ENCODE measurements at regions not wholly inside any gene's neighbourhood (a gene's known extent, or its start where the extent isn't known, plus 50 kb on each side); places are given as distances from the start of the nearest gene placed in this dataset.
"Not testable (repeated sequence)": the region's sequence is repeated elsewhere in the genome, so short reads cannot be mapped to it uniquely, and the experiment has no call there.

- no peak for DNase-seq (ENCODE audit: low read depth, low spot score)
Observed at GRCh38 chr13:53266757-53267156, 238.1 kb downstream of the OLFM4 start.

GRCh38 chr13:53269634-53270033 lies 241.0 kb downstream of the OLFM4 start:
- no peak for DNase-seq (ENCODE audit: low read depth, low spot score)

- no peak for DNase-seq (ENCODE audit: low read depth, low spot score)
Observed at GRCh38 chr13:53272873-53273272, 244.3 kb downstream of the OLFM4 start.

DNA sequence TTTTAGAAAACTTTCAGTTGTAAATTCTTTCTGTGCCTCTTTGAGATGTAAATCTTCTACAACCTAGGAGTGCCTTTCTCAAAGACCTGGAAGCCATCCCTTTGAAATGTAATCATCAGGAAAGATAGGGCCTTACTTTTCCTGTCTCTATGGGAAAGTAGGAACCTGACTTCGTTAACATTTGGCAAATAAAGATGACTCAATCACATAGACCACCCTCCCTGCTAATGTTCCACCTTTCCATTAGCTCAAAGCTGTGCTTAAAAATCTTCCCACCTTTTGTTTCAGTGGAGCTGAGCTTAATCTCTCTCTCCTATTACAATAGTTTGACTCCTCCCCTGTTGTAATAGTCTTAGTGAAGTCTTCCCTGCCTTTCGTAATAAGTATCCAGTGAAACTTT lies 247.7 kb downstream of the OLFM4 start:
- DNase-seq (ENCODE audit: low read depth, low spot score) = no peak

DNA sequence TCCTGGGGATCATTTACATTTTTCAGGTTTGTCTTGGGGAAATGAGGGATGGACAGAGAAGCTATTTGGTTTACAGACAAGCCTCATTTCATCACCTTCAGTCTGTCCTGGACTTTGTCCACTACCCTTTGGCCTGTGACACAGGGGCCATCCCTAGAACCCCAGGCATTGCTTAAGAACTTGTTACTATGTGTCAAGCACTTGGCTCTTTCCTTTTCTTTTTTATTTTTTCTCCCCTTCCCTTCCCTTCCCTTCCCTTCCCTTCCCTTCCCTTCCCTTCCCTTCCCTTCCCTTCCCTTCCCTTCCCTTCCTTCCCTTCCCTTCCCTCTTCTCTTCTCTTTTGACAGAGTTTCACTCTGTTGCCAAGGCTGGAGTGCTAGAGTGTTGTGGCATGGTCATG lies 253.1 kb downstream of the OLFM4 start:
- no peak for DNase-seq (ENCODE audit: low read depth, low spot score)

- DNase-seq (ENCODE audit: low read depth, low spot score) = no peak
Observed at GRCh38 chr13:53285896-53286430, 257.4 kb downstream of the OLFM4 start.

DNA sequence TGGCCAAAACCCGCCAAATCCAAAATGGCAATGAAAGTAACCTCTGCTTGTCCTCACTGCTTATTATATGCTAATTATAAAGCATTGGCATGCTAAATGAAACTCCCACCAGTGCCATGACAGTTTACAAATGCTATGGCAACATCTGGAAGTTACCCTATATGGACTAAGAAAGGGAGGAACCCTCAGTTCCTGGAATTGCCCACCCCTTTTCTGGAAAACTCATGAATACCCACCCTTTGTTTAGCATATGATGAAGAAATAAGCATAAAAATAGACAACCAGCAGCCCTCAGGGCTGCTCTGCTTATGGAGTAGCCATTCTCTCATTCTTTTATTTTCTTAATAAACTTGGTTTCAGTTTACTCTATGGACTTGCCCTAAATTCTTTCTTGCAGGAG lies 269.8 kb downstream of the OLFM4 start:
- no peak for DNase-seq (ENCODE audit: low read depth, low spot score)

GRCh38 chr13:53301449-53301848 lies 272.8 kb downstream of the OLFM4 start:
- no peak for DNase-seq (ENCODE audit: low read depth, low spot score)

- not testable (repeated sequence) for DNase-seq (ENCODE audit: low read depth, low spot score)
Observed at GRCh38 chr13:53305419-53305818, 276.8 kb downstream of the OLFM4 start.

DNA sequence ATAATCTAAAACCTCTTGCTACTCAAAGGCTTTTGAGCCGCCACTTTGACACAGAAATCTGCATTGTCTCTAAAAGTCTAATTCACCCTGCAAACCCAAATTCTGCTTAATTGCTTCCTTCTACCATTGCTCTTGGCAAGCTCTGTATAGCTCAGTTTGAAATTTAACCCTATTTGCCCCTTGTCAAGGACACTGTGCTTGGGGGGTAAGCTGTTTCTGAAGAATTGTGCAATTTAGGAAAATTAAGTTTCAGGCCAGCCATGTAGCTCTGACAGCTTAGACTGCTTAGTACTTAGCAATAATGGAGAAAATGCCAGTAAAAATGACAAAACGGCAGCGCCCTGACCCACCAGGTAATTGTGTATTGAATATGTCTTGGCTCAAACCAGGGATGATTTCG lies 282.2 kb downstream of the OLFM4 start:
- no peak for DNase-seq (ENCODE audit: low read depth, low spot score)

DNA sequence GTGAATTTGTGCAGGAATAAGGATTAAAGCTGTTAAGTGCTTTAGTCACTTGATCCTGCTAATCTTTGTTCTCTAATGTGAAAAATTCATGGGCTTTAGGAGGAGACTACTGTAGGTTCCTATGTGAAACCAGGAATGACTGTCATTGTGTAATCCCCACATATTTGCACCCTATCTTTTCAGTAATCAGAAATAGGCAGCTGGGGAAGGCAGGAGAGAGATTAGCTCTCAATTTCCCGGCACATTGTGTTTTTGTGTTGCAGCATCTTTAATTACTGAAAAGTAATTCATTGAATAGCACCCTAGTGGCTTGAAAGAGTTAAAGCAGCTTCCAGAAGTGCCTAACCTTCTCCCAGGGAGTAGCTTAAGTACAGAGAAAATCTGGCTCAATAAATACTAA lies 282.9 kb downstream of the OLFM4 start:
- DNase-seq (ENCODE audit: low read depth, low spot score) = no peak

- no peak for DNase-seq (ENCODE audit: low read depth, low spot score)
Observed at GRCh38 chr13:53321296-53321801, 292.7 kb downstream of the OLFM4 start.

- no peak for DNase-seq (ENCODE audit: low read depth, low spot score)
Observed at GRCh38 chr13:53324656-53325055, 296.0 kb downstream of the OLFM4 start.

DNA sequence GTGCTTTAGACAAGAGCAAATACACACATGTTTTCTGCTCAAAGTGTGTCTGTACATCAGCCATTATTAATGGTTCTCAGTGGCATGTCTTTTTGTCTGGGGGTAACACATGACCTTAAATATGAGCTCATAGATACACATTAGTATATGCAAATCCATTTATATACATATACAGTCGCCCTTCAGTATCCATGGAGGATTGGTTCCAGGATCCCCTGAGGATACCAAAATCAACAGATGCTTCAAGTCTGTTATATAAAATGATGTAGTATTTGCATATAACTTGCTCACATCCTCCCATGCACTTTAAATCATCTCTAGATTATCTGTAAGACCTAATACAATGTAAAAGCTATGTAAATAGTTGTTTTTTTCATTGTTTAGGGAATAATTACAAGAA lies 298.1 kb downstream of the OLFM4 start:
- no peak for DNase-seq (ENCODE audit: low read depth, low spot score)

DNA sequence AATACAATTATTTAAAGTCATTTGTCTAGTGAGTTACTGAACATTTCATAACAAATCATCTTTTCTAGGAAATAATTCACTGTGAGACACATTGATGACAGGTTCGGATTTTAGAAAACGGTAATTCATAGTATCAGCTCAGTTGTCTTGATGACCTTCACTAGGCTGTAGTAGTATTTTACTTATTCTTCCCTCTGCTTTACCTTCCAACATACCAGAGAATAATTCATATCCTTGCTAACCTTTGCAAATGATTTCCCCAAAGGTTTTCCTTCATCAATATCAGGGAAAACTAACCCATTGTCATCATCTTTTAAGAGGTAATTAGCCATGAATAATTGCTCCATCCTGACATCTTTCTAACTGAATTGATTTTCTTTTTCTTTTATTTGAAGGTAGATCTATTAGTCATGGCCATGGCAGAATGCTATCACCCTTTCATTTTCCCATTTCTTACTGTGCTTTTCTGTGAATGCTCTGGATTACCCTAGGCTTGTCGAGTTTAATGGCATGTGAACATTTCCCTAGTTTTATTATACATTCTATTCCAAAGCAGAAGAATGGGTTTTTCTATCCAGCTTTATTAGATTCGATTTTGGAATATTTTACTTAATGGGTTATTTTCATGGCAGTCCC lies 299.2 kb downstream of the OLFM4 start:
- no peak for DNase-seq (ENCODE audit: low read depth, low spot score)

GRCh38 chr13:53336441-53337160 lies 308.0 kb downstream of the OLFM4 start:
- no peak for DNase-seq (ENCODE audit: low read depth, low spot score)

DNA sequence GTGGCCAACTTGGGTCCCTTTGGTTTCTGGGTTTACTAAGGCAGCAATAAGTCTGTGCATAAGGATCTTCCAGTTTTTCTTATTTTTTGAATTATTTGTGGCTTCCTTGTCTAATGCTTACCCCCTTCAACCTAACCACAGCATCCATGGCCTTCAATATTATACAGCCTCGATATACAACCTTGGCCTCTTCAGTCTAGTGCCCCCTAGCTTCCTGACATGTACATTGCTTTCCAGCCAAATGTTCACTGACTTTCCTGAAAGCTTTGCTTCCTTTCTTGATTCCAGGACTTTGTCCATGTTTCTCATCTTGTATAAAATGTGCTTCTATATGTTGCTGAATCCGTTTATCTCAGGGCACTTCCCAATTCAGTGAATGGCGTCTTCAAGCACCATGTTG lies 310.1 kb downstream of the OLFM4 start:
- no peak for DNase-seq (ENCODE audit: low read depth, low spot score)

- no peak for DNase-seq (ENCODE audit: low read depth, low spot score)
Observed at GRCh38 chr13:53340505-53341143, 312.0 kb downstream of the OLFM4 start.

DNA sequence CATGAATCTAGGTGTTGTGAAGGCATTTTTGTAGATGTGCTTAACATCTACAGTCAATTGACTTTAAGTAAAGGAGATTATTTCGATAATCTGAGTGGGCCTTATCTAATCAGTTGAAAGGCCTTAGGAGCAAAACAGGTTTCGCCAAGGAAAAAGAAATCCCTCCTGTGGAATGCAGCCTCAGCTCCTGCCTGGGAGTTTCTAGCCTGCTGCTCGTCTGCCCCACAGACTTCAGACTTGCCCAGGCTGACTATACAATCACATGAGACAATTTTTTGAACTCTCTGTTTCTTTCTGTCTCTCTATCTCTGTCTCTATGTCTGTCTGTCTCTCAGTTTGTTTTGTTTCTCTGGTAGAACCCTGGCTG lies 312.5 kb downstream of the OLFM4 start:
- DNase-seq (ENCODE audit: low read depth, low spot score) = no peak

DNA sequence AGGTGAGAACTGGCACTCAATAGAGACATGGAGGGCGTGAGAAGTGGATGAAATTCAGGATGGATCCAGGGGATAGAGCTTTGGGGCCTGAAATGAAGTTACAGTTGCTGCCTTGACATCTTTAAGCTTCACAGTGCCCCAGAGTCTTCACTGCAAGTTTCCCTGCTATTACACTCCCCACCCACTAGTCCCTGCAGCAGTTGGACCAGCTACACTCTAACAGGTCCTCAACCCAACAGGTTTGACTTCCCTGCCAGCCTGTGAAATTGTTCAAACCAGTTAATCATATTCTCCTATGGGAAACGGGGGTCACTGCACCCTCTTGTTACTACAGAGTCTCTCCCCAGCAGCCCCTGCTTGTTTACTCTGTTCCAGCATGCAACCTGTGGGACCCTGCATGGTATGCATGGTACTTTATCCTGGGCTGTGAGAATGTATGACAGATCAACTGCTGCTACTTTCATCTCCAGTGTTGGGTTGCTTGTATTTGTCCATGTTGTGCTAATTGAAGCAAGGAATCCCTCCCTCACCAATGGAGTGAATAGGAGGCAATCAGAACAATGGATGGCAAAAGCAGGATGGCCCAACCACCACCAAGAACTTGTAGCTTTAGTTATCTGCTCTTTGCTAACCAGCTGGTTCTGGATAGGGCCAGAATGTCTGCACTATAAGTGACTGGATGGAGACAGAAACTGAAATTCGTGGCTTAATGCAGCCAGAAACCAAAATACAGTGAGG lies 314.2 kb downstream of the OLFM4 start:
- no peak for DNase-seq (ENCODE audit: low read depth, low spot score)

DNA sequence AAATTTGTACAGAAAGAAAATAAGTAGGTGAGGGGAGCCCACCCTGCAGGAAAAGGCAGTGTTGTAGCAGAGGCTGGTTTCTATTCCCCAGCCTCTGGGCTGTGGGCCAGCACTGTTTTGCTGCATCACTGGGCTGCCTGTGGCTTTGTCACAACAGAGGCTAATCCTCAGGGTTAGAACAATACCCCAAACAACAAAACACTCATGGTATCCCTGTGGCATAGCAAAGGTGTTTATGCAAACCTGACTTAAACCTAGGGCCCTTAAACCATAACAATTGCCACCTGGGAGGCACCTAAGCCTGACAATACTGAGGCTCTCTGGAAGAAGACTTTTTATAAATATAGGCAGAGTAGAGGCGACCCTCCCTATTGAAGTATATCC lies 314.7 kb downstream of the OLFM4 start:
- DNase-seq (ENCODE audit: low read depth, low spot score) = no peak

DNA sequence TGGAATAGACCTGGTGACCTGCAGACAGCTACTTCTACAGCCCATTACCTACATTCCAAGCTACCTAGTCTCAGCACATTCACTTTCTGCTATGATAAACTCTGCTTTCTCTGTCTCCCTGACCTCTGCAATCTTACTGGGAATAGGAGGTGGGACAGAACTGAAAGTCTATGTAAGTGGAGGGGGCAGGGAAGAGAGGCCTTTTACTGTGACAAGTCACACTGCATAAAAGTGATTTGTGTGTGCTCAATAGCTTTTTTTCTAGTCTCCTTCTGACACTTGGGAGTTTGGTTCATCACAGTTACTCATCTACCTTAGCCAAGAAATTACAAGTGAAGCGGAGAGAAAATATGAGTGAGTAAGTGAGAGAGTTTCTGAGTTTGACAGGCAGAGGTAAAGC lies 322.4 kb downstream of the OLFM4 start:
- DNase-seq (ENCODE audit: low read depth, low spot score) = no peak
